GM19023 (cell line): ENCODE measurements at regions not wholly inside any gene's neighbourhood (a gene's known extent, or its start where the extent isn't known, plus 50 kb on each side); places are given as distances from the start of the nearest gene placed in this dataset.
"Not testable (repeated sequence)": the region's sequence is repeated elsewhere in the genome, so short reads cannot be mapped to it uniquely, and the experiment has no call there.

Experiments used
- ATAC-seq: cut with Tn5 transposase; IDR thresholded peaks from one replicate; pipeline ENCODE4 v1.9.1; 2021; ENCODE audit warnings: mild to moderate bottlenecking, moderate library complexity; ENCODE audit not compliant: unreplicated experiment

GRCh38 chr6:121634586-121634985 is 199.1 kb downstream of the GJA1 start:
- ATAC-seq: not testable (repeated sequence)

- ATAC-seq: no peak
Observed at GRCh38 chr6:121635355-121635754, 199.9 kb downstream of the GJA1 start.

DNA sequence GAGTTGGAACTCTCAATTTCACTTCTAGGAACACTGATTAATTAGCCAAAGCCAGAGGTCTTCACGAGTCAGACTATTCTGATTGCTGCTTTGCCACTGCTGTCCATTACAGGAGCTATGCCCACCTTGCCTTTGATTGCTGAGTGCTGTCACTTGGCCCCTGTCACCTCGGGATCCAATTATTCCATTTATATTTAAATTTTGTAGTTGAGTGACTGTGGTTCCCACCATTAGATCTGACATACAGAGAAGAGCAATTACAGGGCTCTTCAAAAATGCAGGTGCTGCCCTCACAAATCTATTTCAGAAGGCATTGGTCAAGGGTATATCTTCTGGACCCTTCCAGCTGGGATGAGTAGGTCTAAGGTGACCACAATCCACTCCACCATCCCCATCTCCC is 200.8 kb downstream of the GJA1 start:
- not testable (repeated sequence) for ATAC-seq

- ATAC-seq: no peak
Observed at GRCh38 chr6:121639021-121639420, 203.6 kb downstream of the GJA1 start.

DNA sequence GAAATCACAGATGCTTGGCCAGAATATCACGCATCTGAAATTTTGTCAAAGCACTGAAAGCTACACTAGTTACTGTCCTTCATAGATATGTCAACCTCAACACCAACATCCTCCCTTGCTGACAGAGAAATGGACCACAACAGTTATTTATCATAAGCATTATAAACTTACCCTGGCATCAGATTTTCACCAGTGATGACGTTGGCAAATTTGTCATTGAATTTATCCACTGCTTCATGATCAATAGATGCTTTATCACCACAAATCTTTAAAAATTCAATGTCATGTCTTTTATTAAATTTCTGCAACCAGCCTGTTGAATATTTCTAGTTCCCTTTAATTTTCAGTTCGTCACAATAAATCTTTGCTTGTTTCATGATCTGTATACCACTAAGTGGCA is 205.7 kb downstream of the GJA1 start:
- no peak for ATAC-seq

GRCh38 chr6:121645100-121645745 is 209.8 kb downstream of the GJA1 start:
- no peak for ATAC-seq

DNA sequence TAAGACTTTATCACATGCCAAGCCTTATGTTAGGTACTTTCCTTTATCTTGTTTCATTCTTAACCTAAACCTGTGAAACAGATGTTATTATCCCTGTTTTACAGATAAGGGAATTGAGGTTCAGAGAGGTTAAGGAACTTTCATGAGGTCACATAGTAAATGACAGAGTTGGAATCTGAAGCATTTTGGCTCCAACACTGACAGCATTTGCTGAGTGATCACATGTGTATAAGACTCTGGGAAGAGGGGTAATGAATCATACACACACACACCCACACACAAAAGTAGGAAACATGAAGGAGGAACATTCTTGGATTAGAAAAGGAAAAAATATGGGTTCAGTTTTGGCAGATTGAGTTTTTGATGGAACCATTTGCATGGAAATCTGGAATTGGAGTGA is 212.5 kb downstream of the GJA1 start:
- ATAC-seq: no peak

DNA sequence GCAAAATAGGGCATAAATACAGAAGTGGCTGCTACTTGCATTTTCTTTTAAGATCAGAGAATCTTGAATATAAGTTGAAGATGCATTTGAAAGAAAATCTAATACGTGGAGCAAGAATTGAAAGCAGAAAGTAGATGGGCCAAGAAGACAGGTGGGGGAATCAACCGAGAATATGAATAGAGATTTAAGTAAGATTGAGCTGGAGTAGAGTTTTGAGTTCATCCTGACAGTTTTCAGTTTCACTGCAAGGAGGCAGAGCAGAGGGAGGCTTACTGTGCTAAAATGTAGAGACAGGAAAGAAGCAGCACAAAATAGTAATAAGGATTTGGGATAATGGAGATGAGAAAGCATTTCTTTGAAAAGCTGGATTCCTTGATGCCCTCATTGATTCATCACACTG is 214.5 kb downstream of the GJA1 start:
- no peak for ATAC-seq

DNA sequence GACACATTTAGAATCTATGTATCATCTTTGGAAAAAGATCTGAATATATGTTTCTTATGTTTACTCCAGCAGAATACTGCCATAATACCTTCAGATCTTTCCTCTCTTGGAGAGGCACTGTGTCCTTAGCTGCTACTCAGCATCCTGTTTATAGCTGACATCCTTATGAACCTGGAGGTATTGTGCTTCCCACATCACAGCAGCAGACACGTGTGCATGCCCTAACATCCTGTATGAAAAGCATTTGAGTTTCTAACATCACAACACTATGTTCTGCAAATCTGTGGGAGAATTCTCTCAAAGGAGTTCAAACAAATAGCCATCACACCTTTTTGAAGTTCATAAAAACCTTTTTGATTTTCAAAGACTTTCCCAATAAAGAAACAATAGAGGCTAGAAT is 216.0 kb downstream of the GJA1 start:
- no peak for ATAC-seq

DNA sequence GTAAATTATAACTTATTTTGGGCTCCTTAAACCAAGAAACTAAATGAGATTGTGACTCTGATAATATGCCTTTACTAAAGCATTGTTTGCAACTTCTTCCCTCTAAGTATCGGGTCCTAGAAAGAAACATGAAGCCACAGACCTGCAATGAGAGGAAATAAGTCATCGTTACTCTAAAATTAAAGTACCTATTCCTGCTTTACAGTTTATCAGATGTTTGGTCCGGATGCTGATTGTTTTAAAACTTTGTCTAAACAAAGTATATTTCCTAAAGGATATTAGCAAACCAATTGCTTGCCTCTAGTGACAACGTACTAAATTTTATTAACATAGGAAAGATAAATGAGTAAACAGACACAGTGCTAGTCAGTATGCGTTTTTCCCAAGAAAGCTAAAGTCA is 216.8 kb downstream of the GJA1 start:
- no peak for ATAC-seq

- ATAC-seq: no peak
Observed at GRCh38 chr6:121652726-121653623, 217.5 kb downstream of the GJA1 start.

DNA sequence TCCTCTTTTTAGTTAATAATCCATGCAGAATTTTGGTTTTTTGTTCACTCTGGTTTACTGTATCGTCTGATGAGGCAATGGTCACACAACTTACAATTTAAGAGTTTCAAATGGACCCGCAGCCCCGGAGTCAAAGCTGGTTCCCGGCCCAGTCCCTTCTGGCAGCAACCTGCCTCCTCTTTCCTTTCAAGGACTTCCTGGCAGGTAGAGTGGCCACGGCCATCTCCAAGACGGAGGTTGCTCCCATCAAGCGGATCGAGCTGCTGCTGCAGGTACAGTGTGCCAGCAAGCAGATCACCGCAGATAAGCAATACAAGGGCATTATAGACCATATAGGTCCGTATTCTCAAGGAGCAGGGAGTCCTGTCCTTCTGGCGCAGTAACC is 218.2 kb downstream of the GJA1 start:
- ATAC-seq: no peak

GRCh38 chr6:121657972-121658371 is 222.5 kb downstream of the GJA1 start:
- no peak for ATAC-seq

GRCh38 chr6:121660277-121660676 is 224.8 kb downstream of the GJA1 start:
- no peak for ATAC-seq

GRCh38 chr6:121663292-121663810 is 227.9 kb downstream of the GJA1 start:
- no peak for ATAC-seq

- no peak for ATAC-seq
Observed at GRCh38 chr6:121664158-121664557, 228.7 kb downstream of the GJA1 start.

- ATAC-seq: no peak
Observed at GRCh38 chr6:121666814-121667213, 231.4 kb downstream of the GJA1 start.

- ATAC-seq: no peak
Observed at GRCh38 chr6:121668259-121668658, 232.8 kb downstream of the GJA1 start.

- no peak for ATAC-seq
Observed at GRCh38 chr6:121670511-121670910, 235.1 kb downstream of the GJA1 start.

GRCh38 chr6:121677571-121677970 is 242.1 kb downstream of the GJA1 start:
- ATAC-seq: no peak

GRCh38 chr6:121678245-121678644 is 242.8 kb downstream of the GJA1 start:
- ATAC-seq: no peak

DNA sequence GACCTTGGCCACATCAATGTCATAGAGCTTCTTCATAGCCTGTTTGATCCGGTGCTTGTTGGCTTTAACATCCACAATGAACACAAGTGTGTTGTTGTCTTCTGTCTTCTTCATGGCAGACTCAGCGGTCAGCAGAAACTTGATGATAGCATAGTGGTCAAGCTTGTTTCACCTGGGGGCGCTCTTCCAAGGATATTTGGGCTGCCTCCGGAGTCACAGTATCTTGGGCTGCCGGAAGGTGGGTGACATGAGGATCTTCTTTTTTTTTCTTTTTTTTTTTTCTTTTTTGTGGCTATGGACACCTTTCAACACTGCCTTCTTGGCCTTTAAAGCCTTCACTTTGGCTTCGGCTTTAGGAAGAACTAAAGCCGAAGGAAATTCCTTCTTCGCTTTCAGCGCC is 244.6 kb downstream of the GJA1 start:
- ATAC-seq: no peak
